GM18870 (cell line): ENCODE measurements at regions not wholly inside any gene's neighbourhood (a gene's known extent, or its start where the extent isn't known, plus 50 kb on each side); places are given as distances from the start of the nearest gene placed in this dataset.
"Not testable (repeated sequence)": the region's sequence is repeated elsewhere in the genome, so short reads cannot be mapped to it uniquely, and the experiment has no call there.

Experiments used
- ATAC-seq: cut with Tn5 transposase; IDR thresholded peaks from one replicate; pipeline ENCODE4 v1.9.1; 2021; ENCODE audit warnings: moderate library complexity; ENCODE audit not compliant: unreplicated experiment

- ATAC-seq, result no peak
Measured at GRCh38 chr10:118913825-118914224, 115.7 kb upstream of the NANOS1 start.

DNA sequence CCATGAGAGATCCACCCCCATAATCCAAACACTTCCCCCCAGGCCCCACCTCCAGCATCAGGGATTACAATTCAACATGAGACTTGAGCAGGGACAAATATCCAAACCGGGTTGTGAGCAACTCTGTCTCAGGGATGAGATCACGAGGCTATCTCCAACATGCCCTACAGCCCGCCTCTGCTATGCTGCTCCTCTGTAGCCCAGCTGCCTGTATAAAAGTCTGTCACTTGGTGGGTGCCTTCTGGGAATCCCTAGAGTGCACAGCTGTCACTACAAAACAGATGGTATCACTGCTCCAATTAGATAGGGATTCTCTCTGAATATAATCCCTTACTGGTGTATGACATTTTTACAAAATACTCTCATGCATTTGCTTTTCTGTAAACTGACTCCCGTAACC is 114.9 kb upstream of the NANOS1 start:
- ATAC-seq, result no peak

GRCh38 chr10:118915161-118915560 is 114.4 kb upstream of the NANOS1 start:
- ATAC-seq, result no peak

DNA sequence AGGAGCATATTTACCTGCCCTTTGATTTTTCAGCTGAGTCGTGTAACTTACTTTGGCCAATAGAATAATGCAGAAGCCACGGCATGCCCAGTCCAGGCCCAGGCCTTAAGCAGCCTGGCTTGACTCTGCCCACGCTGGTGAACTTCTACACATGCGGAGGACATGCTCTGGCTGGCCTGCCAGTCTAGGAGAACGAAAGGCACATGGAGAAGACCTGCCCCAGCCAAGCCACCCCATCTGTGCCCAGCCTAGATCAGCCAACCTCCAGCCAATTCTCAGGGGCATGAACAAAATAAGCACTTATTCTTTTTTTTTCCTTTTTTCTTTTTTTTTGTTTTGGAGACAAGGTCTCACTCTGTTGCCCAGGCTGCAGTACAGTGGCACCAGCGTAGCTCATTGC is 112.7 kb upstream of the NANOS1 start:
- ATAC-seq, result no peak

DNA sequence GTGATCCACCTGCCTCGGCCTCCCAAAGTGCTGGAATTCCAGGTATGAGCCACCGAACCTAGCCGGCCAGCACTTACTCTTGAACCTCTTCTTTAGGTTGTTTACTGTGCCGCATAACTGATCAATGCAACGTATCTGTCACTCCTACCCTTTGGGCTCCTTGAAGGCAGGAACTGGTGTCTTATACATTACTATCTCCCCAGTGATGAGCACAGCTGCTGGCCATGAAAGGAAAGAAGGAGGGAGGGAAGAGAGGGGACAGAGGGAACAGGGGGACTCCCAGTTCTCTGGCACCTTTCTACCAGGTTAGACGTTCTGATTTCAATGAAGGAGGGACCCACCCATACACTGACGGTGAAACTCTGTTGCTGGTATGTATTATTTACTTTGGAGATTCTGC is 111.8 kb upstream of the NANOS1 start:
- no peak for ATAC-seq

DNA sequence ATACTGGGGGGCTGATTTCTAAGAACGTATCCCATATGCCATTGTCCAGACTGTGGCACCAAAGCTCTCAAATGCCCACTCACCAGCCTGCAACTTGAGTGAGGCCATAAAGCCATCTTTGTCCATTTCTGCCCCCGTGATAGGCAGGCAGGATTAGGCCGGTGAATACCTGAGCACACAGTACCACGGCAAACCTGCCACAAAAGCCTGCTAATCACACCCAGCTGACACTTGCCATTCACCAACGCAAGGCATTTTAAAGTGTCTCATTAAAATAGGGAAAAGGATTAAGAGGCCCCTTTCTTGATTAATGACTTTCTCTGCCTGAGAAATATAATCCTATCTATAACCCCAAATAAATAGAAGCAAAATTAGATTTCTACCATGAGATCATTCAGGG is 111.4 kb upstream of the NANOS1 start:
- no peak for ATAC-seq

DNA sequence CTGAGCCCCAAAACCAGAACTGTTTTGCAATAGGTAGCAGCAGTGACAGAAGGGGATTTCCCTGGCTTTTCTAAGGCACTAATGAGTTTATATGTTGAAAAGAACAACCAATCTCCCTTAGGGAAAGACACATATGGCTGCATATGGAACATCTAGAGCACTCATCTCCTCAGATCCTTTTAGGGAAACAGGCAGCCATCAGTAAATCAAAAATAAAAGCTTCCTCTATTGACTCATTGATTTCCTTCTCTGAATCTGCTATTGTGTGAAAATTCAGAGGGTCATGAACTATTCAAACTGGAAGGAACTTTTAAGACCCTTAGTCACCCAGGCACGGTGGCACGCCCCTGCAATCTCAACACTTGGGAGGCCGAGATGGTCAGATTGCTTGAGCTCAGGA is 110.9 kb upstream of the NANOS1 start:
- no peak for ATAC-seq

DNA sequence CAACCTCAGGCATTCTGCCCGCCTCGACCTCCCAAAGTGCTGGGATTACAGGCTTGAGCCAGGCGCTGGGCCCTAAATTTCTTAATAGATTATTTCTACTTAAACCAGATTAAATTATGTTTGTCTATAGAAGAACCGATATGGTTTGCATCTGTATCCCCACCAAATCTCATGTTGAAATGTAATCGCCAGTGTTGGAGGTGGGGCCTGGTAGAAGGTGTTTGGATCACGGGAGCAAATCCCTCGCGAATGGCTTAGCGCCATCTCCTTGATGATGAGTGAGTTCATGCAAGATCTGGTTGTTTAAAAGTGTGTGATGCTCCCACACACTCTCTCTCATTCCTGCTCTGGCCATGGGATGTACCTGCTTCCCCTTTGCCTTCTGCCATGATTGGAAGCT is 109.3 kb upstream of the NANOS1 start:
- no peak for ATAC-seq

GRCh38 chr10:118922226-118922625 is 107.3 kb upstream of the NANOS1 start:
- no peak for ATAC-seq

DNA sequence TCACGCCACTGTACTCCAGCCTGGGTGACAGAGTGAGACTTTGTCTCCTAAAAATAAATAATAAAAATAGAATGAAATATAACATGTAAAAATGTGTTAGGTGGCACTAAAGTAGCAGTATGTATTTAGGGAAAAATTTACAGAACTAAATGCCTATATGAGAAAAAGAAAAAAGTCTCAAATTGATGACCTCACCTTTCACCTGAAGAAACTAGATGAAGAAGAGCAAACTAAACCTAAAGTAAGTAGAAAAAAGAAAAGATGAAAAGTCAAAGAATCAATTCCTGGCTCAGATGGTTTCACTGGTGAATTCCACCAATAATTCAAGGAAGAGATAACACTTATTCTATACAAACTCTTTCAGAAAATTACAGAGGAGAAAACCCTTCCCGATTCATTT is 106.5 kb upstream of the NANOS1 start:
- ATAC-seq, result no peak

GRCh38 chr10:118924493-118924892 is 105.0 kb upstream of the NANOS1 start:
- no peak for ATAC-seq

- no peak for ATAC-seq
Measured at GRCh38 chr10:118925404-118926071, 104.0 kb upstream of the NANOS1 start.

DNA sequence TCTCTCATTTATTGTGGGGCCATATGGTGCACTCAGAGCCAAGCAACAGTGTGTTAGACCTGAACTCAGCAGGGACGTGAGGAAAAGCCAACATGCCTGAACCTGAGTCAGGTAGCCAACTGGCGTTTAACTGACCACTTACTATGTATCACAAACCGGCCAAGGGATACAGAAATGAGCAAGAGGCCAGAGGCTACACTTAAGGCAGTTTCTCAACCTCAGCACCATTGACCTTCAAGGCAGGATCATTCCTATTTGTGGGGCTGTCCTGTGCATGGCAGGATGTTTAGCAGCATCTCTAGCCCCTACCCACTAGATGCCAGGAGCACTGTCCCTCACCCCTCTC is 103.5 kb upstream of the NANOS1 start:
- no peak for ATAC-seq

DNA sequence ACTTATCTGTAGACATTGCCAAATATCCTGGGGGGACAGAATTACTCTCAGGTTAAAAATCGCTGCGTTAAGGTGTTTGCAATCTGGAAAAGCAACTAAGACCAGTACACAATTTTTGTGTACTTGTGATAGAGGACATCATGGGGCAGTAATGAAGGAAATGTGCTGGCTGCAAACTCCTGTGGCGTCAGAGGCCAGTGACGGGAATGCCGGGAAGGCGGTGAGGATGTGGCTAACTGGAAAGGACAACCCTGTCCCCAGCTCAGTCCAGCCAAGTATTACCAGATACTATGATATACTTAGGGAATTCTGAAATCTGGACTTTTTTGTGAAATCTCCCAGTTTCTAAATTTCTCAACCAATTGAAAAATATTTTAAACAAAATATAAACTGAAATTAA is 103.1 kb upstream of the NANOS1 start:
- no peak for ATAC-seq

DNA sequence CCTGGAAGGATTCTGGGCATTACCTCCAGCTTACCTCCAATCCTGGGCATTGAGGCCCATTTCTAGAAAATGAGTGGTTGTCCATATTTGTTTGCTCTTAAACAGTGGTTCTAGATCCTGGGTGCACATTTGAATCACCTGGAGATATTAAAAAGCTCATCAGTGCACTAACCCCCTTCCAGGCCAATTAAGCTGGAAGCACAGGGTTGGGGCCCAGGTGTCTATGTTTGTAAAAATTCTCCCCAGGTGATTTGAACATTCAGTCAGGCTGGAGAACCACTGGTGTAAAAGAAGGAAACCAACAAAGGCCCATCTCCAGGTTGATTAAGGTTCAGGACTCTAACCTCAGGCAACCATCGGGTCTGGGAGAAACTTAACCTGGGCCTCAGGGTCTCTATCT is 102.6 kb upstream of the NANOS1 start:
- no peak for ATAC-seq

- ATAC-seq, result no peak
Measured at GRCh38 chr10:118927321-118927720, 102.2 kb upstream of the NANOS1 start.

- no peak for ATAC-seq
Measured at GRCh38 chr10:118930614-118931013, 98.9 kb upstream of the NANOS1 start.

GRCh38 chr10:118931436-118931835 is 98.1 kb upstream of the NANOS1 start:
- ATAC-seq, result no peak

GRCh38 chr10:118932154-118932553 is 97.4 kb upstream of the NANOS1 start:
- ATAC-seq, result not testable (repeated sequence)

GRCh38 chr10:118937226-118937625 is 92.3 kb upstream of the NANOS1 start:
- ATAC-seq, result no peak

- ATAC-seq, result peak; percentile 48
Measured at GRCh38 chr10:118939211-118940007, 90.1 kb upstream of the NANOS1 start.

GRCh38 chr10:118940386-118940785 is 89.1 kb upstream of the NANOS1 start:
- ATAC-seq, result no peak

- ATAC-seq, result no peak
Measured at GRCh38 chr10:118943253-118943652, 86.3 kb upstream of the NANOS1 start.
